ENCODE measurements at regions not wholly inside any gene's neighbourhood (a gene's known extent, or its start where the extent isn't known, plus 50 kb on each side); places are given as distances from the start of the nearest gene placed in this dataset.
"Not testable (repeated sequence)": the region's sequence is repeated elsewhere in the genome, so short reads cannot be mapped to it uniquely, and the experiment has no call there.

DNA sequence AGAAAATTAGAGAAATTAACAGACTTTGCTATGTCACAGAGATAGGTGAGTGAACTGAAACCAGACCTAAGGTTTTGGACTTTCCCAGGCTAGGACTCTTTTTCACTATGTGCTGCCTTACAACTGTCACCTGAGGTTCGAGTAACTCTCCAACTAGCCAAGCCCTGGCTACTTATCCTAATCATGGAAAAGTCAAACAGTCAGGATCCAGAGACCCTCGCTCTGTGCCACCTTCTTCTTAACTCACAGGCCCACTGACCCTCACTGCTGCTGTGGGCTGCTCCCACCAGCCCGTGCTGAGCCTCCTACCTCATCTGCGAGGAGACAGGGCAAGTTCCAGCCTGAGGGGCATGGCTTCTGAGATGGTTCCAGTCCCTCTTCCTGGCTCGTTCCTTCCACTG lies 211.4 kb upstream of the KLF14 start:
- DNase-seq (ENCODE audit: low read depth in 2 of 2) = no peak

- DNase-seq (ENCODE audit: low read depth in 2 of 2) = no peak
Observed at GRCh38 chr7:130946114-130946513, 212.1 kb upstream of the KLF14 start.

DNA sequence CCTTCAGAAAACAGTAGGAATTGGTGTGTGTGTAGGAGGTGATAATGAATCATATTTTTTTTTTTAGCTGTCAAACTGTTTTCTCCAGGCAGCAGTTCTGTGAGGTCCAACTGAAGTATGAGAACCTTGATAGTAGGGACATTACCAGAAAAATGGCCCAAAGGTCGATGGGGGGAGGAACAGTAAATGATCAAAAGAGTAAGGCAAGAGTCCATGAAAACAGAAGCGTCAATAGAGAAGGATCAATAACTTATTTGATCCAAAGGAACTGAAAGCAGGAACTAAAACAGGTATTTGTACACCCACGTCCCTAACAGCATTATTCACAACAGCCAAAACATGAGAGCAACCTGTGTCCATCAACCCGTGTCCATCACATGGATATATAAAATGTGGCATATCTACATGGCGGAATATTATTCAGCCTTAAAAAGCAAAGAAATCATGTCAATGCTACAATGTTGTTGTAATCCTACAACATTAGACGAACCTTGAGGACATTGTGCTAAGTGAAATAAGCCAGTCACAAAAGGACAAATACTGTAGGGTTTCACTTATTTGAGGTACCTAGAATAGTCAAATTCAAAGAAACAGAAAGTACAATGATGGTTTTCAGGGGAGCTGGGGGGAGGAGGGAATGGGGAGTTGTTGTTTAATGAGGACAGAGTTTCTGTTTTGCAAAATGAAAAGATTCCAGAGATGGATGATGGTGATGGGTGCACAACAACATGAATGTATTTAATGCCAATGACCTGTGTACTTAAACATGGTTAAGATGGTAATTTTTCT lies 214.0 kb upstream of the KLF14 start:
- DNase-seq (ENCODE audit: low read depth in 2 of 2) = no peak

DNA sequence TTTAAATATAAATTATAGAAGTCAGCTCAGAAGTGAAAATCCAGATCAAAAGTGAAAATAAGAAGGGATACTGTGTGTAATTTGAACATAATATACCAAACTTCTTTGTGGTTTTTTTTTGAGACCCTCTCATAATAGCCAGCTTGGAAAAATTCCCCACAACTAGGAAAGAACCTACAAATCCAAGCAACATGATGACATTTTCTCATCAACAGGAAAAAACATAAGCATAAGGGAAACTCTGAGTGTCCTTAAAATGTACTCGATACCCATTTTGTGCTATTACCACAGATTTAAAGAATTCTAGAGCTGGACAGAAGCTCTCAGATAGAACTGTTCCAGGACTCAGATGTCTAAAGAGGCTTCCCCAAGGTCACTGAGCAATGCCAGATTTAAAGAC lies 214.8 kb upstream of the KLF14 start:
- no peak for DNase-seq (ENCODE audit: low read depth in 2 of 2)

DNA sequence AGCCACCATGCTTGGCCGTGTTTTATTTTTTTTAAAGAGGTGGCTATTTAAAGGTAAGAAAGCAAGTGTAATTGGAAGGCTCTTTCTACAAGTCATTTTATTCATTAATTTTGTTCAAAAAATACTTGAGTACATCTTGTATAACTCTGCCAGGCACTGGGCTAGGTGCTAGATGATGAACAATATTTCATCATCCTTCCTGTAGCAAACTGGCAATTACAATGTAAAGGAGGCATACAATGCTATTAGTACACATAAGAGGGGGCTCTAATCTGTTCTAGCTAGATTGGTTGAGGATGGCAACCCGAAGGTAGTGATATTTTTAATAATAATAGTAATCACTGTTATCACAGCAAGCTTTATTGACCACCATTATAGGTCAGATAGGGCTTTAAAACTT lies 215.5 kb upstream of the KLF14 start:
- no peak for DNase-seq (ENCODE audit: low read depth in 2 of 2)

DNA sequence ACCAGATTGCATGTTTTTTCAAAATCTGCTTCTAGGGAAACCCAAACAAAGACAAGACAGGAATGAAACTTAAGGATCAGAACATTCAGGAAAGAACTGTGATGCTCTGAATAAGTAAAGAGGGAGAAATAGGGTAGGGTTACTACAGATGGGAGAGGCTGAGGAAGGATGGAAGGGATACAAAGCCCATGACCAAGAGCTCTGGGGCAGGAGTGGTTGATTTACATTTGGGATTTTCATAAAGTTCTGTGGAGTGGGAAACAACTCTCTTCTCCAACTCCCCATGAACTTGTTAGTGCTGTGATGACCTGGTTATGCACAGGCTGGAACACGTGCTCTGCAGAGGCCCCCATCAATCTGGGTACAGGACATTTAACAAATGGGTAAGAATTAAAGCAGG lies 216.0 kb upstream of the KLF14 start:
- no peak for DNase-seq (ENCODE audit: low read depth in 2 of 2)

GRCh38 chr7:130950741-130951140 lies 216.7 kb upstream of the KLF14 start:
- no peak for DNase-seq (ENCODE audit: low read depth in 2 of 2)

DNA sequence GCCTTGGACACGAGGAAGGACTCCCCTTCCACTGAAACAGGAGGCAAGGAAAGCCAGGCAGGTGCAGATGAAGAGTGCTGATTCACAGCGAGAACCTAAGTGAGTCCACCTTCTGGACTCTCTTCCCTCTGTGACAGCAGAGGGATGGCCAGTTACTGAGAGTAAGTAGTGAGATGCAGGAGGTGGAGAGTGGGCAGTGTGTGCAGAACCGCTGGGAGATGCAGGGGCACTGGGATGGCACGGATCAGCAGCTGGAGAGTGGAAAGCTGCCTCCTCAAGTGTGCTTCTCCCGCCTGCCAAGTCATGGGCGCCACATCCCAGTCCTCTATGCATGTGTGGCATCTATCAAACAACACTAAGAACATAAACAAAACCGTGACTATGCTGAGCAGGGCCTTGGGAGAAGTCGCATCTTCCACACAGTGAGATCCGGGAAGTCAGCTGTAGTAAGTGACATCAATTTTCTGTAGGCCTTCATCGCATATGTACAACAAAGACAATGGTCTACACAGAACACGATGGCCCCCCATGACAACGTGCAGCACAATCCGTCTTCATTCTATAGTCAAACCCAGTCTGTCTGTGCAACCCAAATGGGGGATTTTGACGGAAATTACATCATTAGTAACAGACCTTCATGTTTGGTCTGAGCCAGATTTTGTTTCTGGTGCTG lies 217.4 kb upstream of the KLF14 start:
- no peak for DNase-seq (ENCODE audit: low read depth in 2 of 2)

GRCh38 chr7:130951976-130952876 lies 218.2 kb upstream of the KLF14 start:
- DNase-seq (ENCODE audit: low read depth in 2 of 2) = no peak

GRCh38 chr7:130953196-130953595 lies 219.2 kb upstream of the KLF14 start:
- no peak for DNase-seq (ENCODE audit: low read depth in 2 of 2)

GRCh38 chr7:130954918-130955564 lies 221.0 kb upstream of the KLF14 start:
- DNase-seq (ENCODE audit: low read depth in 2 of 2) = no peak

DNA sequence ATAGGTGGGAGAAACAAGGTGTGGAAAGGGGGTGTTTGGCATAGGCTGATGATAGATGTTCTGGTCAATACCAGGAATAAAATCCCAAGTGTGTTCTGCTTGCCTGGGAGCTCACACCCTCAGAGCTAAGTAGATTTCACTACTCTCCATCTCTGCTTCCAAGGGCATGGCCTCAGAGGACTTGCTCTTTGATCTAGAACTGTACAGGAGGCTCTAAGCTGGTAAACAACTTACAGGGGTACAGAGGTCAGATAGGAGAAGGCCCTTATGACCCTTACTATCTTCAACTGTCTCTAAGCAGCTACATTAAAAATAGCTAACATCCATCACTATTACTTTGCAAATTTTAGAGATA lies 221.5 kb upstream of the KLF14 start:
- DNase-seq (ENCODE audit: low read depth in 2 of 2) = no peak

- no peak for DNase-seq (ENCODE audit: low read depth in 2 of 2)
Observed at GRCh38 chr7:130956417-130957136, 222.6 kb upstream of the KLF14 start.

- no peak for DNase-seq (ENCODE audit: low read depth in 2 of 2)
Observed at GRCh38 chr7:130957137-130957513, 223.1 kb upstream of the KLF14 start.

GRCh38 chr7:130957722-130958435 lies 223.9 kb upstream of the KLF14 start:
- DNase-seq (ENCODE audit: low read depth in 2 of 2) = not testable (repeated sequence)

DNA sequence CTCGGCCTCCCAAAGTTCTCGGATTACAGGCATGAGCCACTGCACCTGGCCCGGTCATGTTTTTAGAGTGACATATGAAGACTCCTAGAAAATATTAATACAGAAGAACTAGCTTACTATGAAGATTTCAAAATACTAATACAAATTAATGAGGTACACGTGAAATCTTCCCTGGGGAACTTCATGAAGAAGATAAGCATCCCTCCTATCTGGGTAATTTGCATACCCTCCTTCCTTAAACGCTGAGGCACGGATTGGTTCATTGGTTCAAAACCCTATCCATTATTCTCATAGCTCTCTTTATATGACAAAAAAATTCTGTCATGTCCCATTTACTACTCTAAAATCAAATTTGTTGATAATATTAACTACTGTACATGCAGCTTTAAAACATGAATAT lies 224.8 kb upstream of the KLF14 start:
- DNase-seq (ENCODE audit: low read depth in 2 of 2) = no peak

GRCh38 chr7:130959743-130960207 lies 225.8 kb upstream of the KLF14 start:
- DNase-seq (ENCODE audit: low read depth in 2 of 2) = no peak

- peak in 1 of 2 donors; percentile 49 for DNase-seq (ENCODE audit: low read depth in 2 of 2)
Observed at GRCh38 chr7:130960208-130960988, 226.4 kb upstream of the KLF14 start.

- DNase-seq (ENCODE audit: low read depth in 2 of 2) = peak; percentile 35 to 69
Observed at GRCh38 chr7:130961128-130961601, 227.2 kb upstream of the KLF14 start.

DNA sequence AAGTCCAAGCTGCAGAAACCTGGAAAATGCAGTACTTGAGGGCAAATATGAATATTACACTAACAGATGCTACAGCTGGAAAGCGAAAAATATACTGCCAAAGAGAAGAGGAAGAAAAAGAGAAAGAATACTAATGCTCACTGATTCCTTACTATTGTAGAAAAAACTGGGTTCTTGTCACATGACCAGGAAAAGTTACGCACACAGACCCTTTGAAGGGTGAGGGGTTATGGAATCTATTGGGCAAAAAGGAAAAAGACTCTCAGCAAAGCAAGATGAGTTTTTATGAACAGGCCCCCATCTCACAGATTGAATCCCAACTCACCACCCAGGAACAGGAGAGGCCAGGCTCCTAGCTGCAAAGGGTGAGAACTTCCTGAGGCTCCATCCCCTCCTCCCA lies 228.1 kb upstream of the KLF14 start:
- no peak for DNase-seq (ENCODE audit: low read depth in 2 of 2)
